RWPE1 (cell line): ENCODE measurements at regions not wholly inside any gene's neighbourhood (a gene's known extent, or its start where the extent isn't known, plus 50 kb on each side); places are given as distances from the start of the nearest gene placed in this dataset.

Experiments
- CTCF ChIA-PET: fragments of 350-600 bp; sonication (Branson Sonifier 250); formaldehyde crosslinking; extraction: SDS; loops from one replicate; lab custom pipeline; 2021; lab: Yijun Ruan, JAX
- POLR2A ChIA-PET: fragments of 400-600 bp; formaldehyde crosslinking; extraction: SDS; loops from one replicate; lab custom pipeline; 2020; ENCODE audit warnings: antibody characterized with exemption; ENCODE audit not compliant: low non-redundant PET; lab: Yijun Ruan, JAX
- DNase-seq: peaks from one replicate; pipeline ENCODE4 v3.0.0; 2012; ENCODE audit warnings: low spot score
- H3K27ac ChIP-seq: fragments of 450-650 bp; 2 replicates; pipeline ENCODE4 v1.5.1; 2017
- CTCF ChIP-seq: fragments of 450-650 bp; conservative IDR thresholded peaks from 2 replicates; pipeline ENCODE4 v1.5.1; 2017; ENCODE audit warnings: low read depth, mild to moderate bottlenecking

- DNase-seq = no peak
- no peak for TF ChIP-seq CTCF
- H3K27ac ChIP-seq = no peak overlapping the region
- ChIA-PET CTCF (no interaction called here), POLR2A (no interaction called here)
These were observed 213.4 kb downstream of the CYB561 start for GRCh38 chr17:63232565-63233310.

GRCh38 chr17:63240106-63240505, 206.0 kb downstream of the CYB561 start:
- no peak for TF ChIP-seq CTCF
- no peak overlapping the region for H3K27ac ChIP-seq
- DNase-seq = no peak
- POLR2A ChIA-PET = no interaction called here
- CTCF ChIA-PET = no interaction called here

- DNase-seq = no peak
- TF ChIP-seq CTCF = no peak
- H3K27ac ChIP-seq = no peak overlapping the region
- ChIA-PET POLR2A (no interaction called here), CTCF (interaction anchor here (0.6 kb wide), 1 partner anchor 202 kb away, joined by 8 read pairs; no protein-coding TSS in a partner anchor)
These were observed 199.8 kb downstream of the CYB561 start for GRCh38 chr17:63246344-63246743.

GRCh38 chr17:63247706-63248105, 198.4 kb downstream of the CYB561 start:
- CTCF ChIA-PET = interaction anchor here (0.5 to 1.1 kb wide), 2 partner anchors 12 to 256 kb away, joined by 3 to 5 read pairs; no protein-coding TSS in a partner anchor
- DNase-seq = no peak
- no peak overlapping the region for H3K27ac ChIP-seq
- no peak for TF ChIP-seq CTCF
- POLR2A ChIA-PET = no interaction called here

GRCh38 chr17:63249256-63250004, 196.7 kb downstream of the CYB561 start:
- POLR2A ChIA-PET = no interaction called here
- no peak overlapping the region for H3K27ac ChIP-seq
- DNase-seq = no peak
- no peak for TF ChIP-seq CTCF
- CTCF ChIA-PET = no interaction called here

- DNase-seq = no peak
- CTCF ChIA-PET = no interaction called here
- POLR2A ChIA-PET = no interaction called here
- TF ChIP-seq CTCF = no peak
- H3K27ac ChIP-seq = no peak overlapping the region
These were observed 195.3 kb downstream of the CYB561 start for GRCh38 chr17:63250830-63251229.
